Endothelial cell of umbilical vein (primary cell): ENCODE measurements at regions not wholly inside any gene's neighbourhood (a gene's known extent, or its start where the extent isn't known, plus 50 kb on each side); places are given as distances from the start of the nearest gene placed in this dataset.
"Not testable (repeated sequence)": the region's sequence is repeated elsewhere in the genome, so short reads cannot be mapped to it uniquely, and the experiment has no call there.

Source experiments
- BruUV-seq: library from RNA; stranded (reverse); fragments of 400-500 nt; replicated peaks from 2 replicates; lab custom pipeline; 2021; lab: Mats Ljungman, UMichigan
- CTCF ChIA-PET: fragments of 300-600, 350-600 bp; sonication (Branson Sonifier 250); formaldehyde crosslinking; loops from one replicate; lab custom pipeline; 2021; ENCODE audit warnings: antibody characterized with exemption, inconsistent platforms; lab: Charles Lee
- POLR2A ChIA-PET: fragments of 300-600, 350-600 bp; sonication (Branson Sonifier 250); formaldehyde crosslinking; loops from one replicate; lab custom pipeline; 2021; ENCODE audit warnings: antibody characterized with exemption, inconsistent platforms; lab: Charles Lee
- DNase-seq: peaks from one replicate; pipeline ENCODE4 v3.0.0-alpha.2; 2011; ENCODE audit warnings: low read depth, low spot score
- FAIRE-seq: peaks from 2 replicates; lab custom pipeline; 2011; peaks lifted over from hg19 to GRCh38; lab: Jason Lieb, UNC
- H2AFZ ChIP-seq: 2 replicates; pipeline ENCODE4 v1.6.0; 2012; ENCODE audit warnings: low read depth, low read length, control low read depth, inconsistent platforms
- H3K27ac ChIP-seq: 2 replicates; pipeline ENCODE4 v1.5.1; 2011; ENCODE audit warnings: low read depth, mild to moderate bottlenecking, control low read depth, low read length, moderate library complexity; ENCODE audit not compliant: insufficient read depth
- H3K27me3 ChIP-seq, 2 experiments: 2 replicates each; pipeline versions ENCODE4 v1.6.0 to v1.6.1; 2011; ENCODE audit warnings: low read length in 2 of 2, mixed read lengths in 1 of 2; ENCODE audit not compliant: control insufficient read depth in 2 of 2, insufficient read depth in 2 of 2
- H3K36me3 ChIP-seq, 2 experiments: 2 replicates in 1 of 2; 3 replicates in 1 of 2; pipeline ENCODE4 v1.5.1; 2011; ENCODE audit warnings: low read length in 2 of 2, mild to moderate bottlenecking in 1 of 2, moderate library complexity in 1 of 2; ENCODE audit not compliant: control insufficient read depth in 2 of 2, insufficient read depth in 2 of 2; ENCODE audit errors: extremely low read depth in 1 of 2
- H3K4me1 ChIP-seq: 3 replicates; pipeline ENCODE4 v1.5.1; 2011; ENCODE audit warnings: mild to moderate bottlenecking, low read length; ENCODE audit not compliant: control insufficient read depth, insufficient read depth; ENCODE audit errors: extremely low read depth
- H3K4me2 ChIP-seq: 2 replicates; pipeline ENCODE4 v1.6.1; 2011; ENCODE audit warnings: low read length, control low read depth, mixed read lengths; ENCODE audit not compliant: insufficient read depth
- H3K4me3 ChIP-seq, 3 experiments: fragments of 200-600 bp in 1 of 3; sonication (generic), shearing (Covaris generic) in 1 of 3; replicated peaks in 1 of 3; 2 replicates each; pipeline ENCODE4 v1.5.1; 2011 to 2016; ENCODE audit warnings: control low read depth in 3 of 3, low read length in 3 of 3, mild to moderate bottlenecking in 2 of 3, inconsistent platforms in 1 of 3, low read depth in 1 of 3, moderate library complexity in 1 of 3; ENCODE audit not compliant: insufficient read depth in 1 of 3
- H3K79me2 ChIP-seq: 2 replicates; pipeline ENCODE4 v1.6.0; 2012; ENCODE audit warnings: low read length, inconsistent platforms; ENCODE audit not compliant: control insufficient read depth, insufficient read depth
- H3K9ac ChIP-seq: replicated peaks from 2 replicates; pipeline ENCODE3; 2011; ENCODE audit warnings: low read length, control low read depth; ENCODE audit not compliant: insufficient read depth; ENCODE audit errors: extremely low read depth
- H3K9me1 ChIP-seq: replicated peaks from 3 replicates; pipeline ENCODE4 v1.6.0; 2011; ENCODE audit warnings: mild to moderate bottlenecking, low read length; ENCODE audit not compliant: control insufficient read depth, insufficient read depth; ENCODE audit errors: extremely low read depth
- H3K9me3 ChIP-seq: replicated peaks from 2 replicates; pipeline ENCODE4 v1.5.1; 2012; ENCODE audit warnings: low read length, inconsistent platforms; ENCODE audit not compliant: control insufficient read depth, insufficient read depth
- H4K20me1 ChIP-seq: replicated peaks from 2 replicates; pipeline ENCODE3; 2011; ENCODE audit warnings: mild to moderate bottlenecking, low read length; ENCODE audit not compliant: control insufficient read depth, insufficient read depth; ENCODE audit errors: extremely low read depth
- CTCF ChIP-seq, 2 donors: IDR thresholded peaks; 1 replicate in 1 of 2; 2 replicates in 1 of 2; pipeline ENCODE4 v1.5.1; 2011; ENCODE audit warnings: low read length in 2 of 2, mild to moderate bottlenecking in 2 of 2, moderate library complexity in 2 of 2, control low read depth in 1 of 2, inconsistent platforms in 1 of 2, low read depth in 1 of 2; ENCODE audit not compliant: insufficient read depth in 1 of 2; ENCODE audit errors: extremely low read depth in 1 of 2
- EZH2 ChIP-seq: IDR thresholded peaks from 2 replicates; pipeline ENCODE4 v1.6.1; 2012; ENCODE audit warnings: borderline replicate concordance, low read depth, mild to moderate bottlenecking, moderate library complexity, low read length, inconsistent platforms; ENCODE audit not compliant: severe bottlenecking
- POLR2A ChIP-seq: IDR thresholded peaks from 2 replicates; pipeline ENCODE4 v1.6.1; 2012; ENCODE audit warnings: low read depth, mild to moderate bottlenecking, control low read depth, low read length
- POLR2AphosphoS5 ChIP-seq: IDR thresholded peaks from 2 replicates; pipeline ENCODE4 v1.6.1; 2012; ENCODE audit warnings: low read depth, mild to moderate bottlenecking, control low read depth, low read length, moderate library complexity; ENCODE audit not compliant: insufficient read depth
- dilution Hi-C: fragments of 300-500 bp; cut with MboI; formaldehyde crosslinking; loops from one replicate; pipeline ENCODE4 v1.15.0; 2019; ENCODE audit warnings: low sequenced_read_pairs; ENCODE audit not compliant: extremely low pct_ligation_motif_present
- intact Hi-C: fragments of 100-400 bp; cut with micrococcal nuclease; formaldehyde crosslinking; loops from one replicate; pipeline ENCODE4 v1.10.0; 2022

- FAIRE-seq (no peak), DNase-seq (no peak)
- H3K9me3 ChIP-seq: no peaks in the 10 kb centered on the region
- dilution Hi-C loops (no loop called here), intact Hi-C loops (no loop called here)
- H3K79me2 ChIP-seq: no peaks in the 10 kb centered on the region
- H3K9ac ChIP-seq: no peak overlapping the region
- H3K9me1 ChIP-seq: no peaks in the 10 kb centered on the region
- H3K27me3 ChIP-seq: no peaks in the 10 kb centered on the region
- no peak for TF ChIP-seq POLR2A
- no peak for TF ChIP-seq POLR2AphosphoS5
- TF ChIP-seq EZH2: no peak
- no peak for TF ChIP-seq CTCF (IDR thresholded peaks at IDR 0.05; ENCODE audit: extremely low read depth in 1 of 2, insufficient read depth in 1 of 2, low read depth in 1 of 2, low read length in 2 of 2)
- no peaks in the 10 kb centered on the region for H4K20me1 ChIP-seq
- H3K36me3 ChIP-seq: no peaks in the 10 kb centered on the region
- no peak overlapping the region for H2AFZ ChIP-seq
- H3K4me2 ChIP-seq: no peak overlapping the region
- BruUV-seq: no TSS peak
- ChIA-PET CTCF (no interaction called here), POLR2A (no interaction called here)
- H3K27ac ChIP-seq: no peak overlapping the region
- no peaks in the 10 kb centered on the region for H3K4me1 ChIP-seq
- H3K4me3 ChIP-seq: no peak overlapping the region
Measured at GRCh38 chr7:84712374-84713121, 474.3 kb downstream of the SEMA3D start.

GRCh38 chr7:84710538-84710937, 476.3 kb downstream of the SEMA3D start:
- BruUV-seq, POLR2A ChIA-PET, dilution Hi-C loops: not testable (repeated sequence)

More at GRCh38 chr7:84710538-84710937, 476.3 kb downstream of the SEMA3D start:
- H3K4me2 ChIP-seq, H3K36me3 ChIP-seq, H3K9me3 ChIP-seq, H4K20me1 ChIP-seq, FAIRE-seq, H3K27ac ChIP-seq, H3K4me1 ChIP-seq, intact Hi-C loops, H3K27me3 ChIP-seq, H3K9me1 ChIP-seq, DNase-seq, H3K9ac ChIP-seq, H3K4me3 ChIP-seq, H2AFZ ChIP-seq, H3K79me2 ChIP-seq: not testable (repeated sequence)
- CTCF ChIA-PET: interaction anchor here (0.8 kb wide), 1 partner anchor 22 kb away, joined by 3 read pairs; no protein-coding TSS in a partner anchor
